Skeletal muscle satellite cell (primary cell): ENCODE measurements at regions not wholly inside any gene's neighbourhood (a gene's known extent, or its start where the extent isn't known, plus 50 kb on each side); places are given as distances from the start of the nearest gene placed in this dataset.
A peak's percentile ranks its signal among the peaks of the same experiment; 100 is the strongest.

Source experiments
- H3K27me3 ChIP-seq: 2 replicates; pipeline ENCODE4 v1.7.0; 2013; ENCODE audit warnings: low read length; ENCODE audit not compliant: control insufficient read depth, insufficient read depth
- H3K36me3 ChIP-seq: 2 replicates; pipeline ENCODE4 v1.7.0; 2013; ENCODE audit warnings: mild to moderate bottlenecking, control low read depth, low read length; ENCODE audit not compliant: insufficient read depth
- H3K4me1 ChIP-seq: 2 replicates; pipeline ENCODE4 v1.7.0; 2013; ENCODE audit warnings: low read length; ENCODE audit not compliant: control insufficient read depth, insufficient read depth
- H3K4me2 ChIP-seq: 2 replicates; pipeline ENCODE4 v1.7.0; 2013; ENCODE audit warnings: mild to moderate bottlenecking, low read length
- H3K4me3 ChIP-seq: 2 replicates; pipeline ENCODE4 v1.7.0; 2013; ENCODE audit warnings: low read length
- H3K9ac ChIP-seq: 2 replicates; pipeline ENCODE4 v1.7.0; 2013; ENCODE audit warnings: mild to moderate bottlenecking, low read depth, low read length, moderate library complexity
- H3K9me3 ChIP-seq: replicated peaks from 2 replicates; pipeline ENCODE4 v1.7.0; 2013; ENCODE audit warnings: mild to moderate bottlenecking, control low read depth, low read length

DNA sequence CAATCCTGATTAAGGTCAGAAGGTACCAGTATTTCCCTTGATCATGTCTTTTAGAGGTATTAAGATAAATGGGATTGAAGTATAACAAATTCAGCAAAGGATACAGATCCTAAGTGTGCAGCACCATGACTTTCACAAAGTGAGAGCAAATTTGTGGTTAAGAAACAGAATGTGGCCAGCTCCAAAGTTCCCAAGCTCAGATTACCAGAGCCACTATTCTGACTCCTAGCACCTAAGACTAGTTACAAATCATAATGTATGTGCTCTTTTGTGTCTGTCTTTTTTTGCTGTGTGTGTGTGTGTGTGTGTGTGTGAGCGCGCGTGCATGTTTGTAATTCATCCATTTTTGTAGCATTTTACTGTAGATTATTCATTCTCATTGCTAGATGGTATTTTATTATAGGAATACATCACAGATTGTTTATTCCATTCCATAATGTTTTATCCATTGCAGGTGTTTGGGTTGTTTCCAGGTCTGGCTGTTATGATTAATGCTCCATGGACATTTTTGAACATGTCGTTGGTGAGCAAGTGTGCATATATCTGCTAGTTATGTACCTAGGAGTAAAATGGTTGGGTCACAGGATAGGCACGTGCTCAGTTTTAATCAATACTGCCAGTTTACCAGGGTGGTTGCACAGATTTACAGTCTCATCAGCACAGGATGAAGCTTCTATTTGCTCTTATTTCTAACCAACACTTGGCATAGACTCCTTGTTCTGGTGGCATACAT is 314.0 kb upstream of the JAG1 start:
- H3K9me3 ChIP-seq: no peaks in the 10 kb centered on the region
- no peak overlapping the region for H3K4me2 ChIP-seq
- H3K4me3 ChIP-seq: no peak overlapping the region
- peaks cover 28% of the 10 kb centered on the region for H3K4me1 ChIP-seq
- no peaks in the 10 kb centered on the region for H3K36me3 ChIP-seq
- no peaks in the 10 kb centered on the region for H3K27me3 ChIP-seq
- H3K9ac ChIP-seq: no peak overlapping the region

GRCh38 chr20:10990625-10991382 is 317.0 kb upstream of the JAG1 start:
- no peaks in the 10 kb centered on the region for H3K9me3 ChIP-seq
- H3K4me2 ChIP-seq: no peak overlapping the region
- peaks cover 18% of the 10 kb centered on the region for H3K4me1 ChIP-seq
- H3K4me3 ChIP-seq: no peak overlapping the region
- H3K36me3 ChIP-seq: no peaks in the 10 kb centered on the region
- no peaks in the 10 kb centered on the region for H3K27me3 ChIP-seq
- no peak overlapping the region for H3K9ac ChIP-seq

GRCh38 chr20:10992731-10993130 is 318.9 kb upstream of the JAG1 start:
- Histone ChIP-seq H3K36me3 (no peaks in the 10 kb centered on the region), H3K4me2 (peak overlapping the region; percentile 56), H3K9ac (peak overlapping the region; percentile 15), H3K4me1 (peaks cover 15% of the 10 kb centered on the region), H3K9me3 (no peaks in the 10 kb centered on the region), H3K4me3 (no peak overlapping the region), H3K27me3 (no peaks in the 10 kb centered on the region)

DNA sequence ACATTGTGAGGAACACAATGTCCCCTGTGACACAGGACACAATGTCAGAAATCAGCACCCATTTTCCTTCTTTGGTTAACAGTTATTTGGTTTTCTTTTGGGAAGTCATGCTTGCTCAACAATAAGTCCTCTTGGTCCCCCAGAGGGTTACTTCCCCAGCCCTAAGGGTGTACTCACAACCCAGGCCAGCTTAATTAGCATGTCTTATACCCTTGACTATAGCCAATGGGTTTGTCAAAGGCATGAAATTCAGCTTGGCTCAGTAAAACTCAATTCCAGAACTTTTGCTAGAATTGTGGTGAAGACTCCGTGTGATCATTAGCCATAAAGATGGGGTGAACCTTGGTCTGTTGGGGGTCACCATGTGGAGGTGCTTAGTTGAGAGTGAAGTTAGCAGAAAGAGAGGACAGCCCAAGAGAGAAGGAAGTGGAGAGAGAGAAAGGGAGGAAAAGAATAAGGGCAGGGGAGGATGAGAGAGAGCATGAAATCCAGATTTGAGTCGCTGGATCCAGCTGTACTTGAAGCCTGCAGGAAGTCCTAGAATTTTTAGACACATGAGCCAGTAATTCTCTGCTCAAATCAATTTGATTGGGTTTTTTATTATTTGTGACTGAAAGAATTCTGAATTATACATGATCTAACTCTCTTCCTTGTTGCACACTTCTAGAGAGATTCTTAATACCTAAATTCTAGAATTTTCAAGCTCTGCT is 321.3 kb upstream of the JAG1 start:
- Histone ChIP-seq H3K9me3 (no peaks in the 10 kb centered on the region), H3K4me3 (no peak overlapping the region), H3K9ac (no peak overlapping the region), H3K4me1 (peaks cover 15% of the 10 kb centered on the region), H3K36me3 (no peaks in the 10 kb centered on the region), H3K27me3 (no peaks in the 10 kb centered on the region), H3K4me2 (no peak overlapping the region)

DNA sequence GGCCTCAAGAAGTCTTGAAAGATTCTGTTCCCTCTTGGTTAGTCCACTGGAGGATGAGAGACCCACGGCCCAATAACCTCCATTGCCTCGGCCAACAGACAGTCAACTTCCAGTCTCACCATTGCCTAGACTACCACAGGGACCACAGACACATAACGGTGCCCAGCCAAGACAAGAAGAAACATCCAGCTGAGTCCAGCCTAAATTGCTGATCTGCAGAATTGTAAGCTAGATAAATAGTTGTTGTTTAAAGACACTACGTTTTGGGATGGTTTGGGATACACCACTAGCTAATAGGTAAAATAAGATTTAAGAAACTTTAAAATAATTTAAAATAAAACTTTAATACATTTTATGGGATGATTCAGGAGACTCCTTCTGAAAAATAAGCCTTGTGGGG is 324.7 kb upstream of the JAG1 start:
- H3K4me1 ChIP-seq: peaks cover 20% of the 10 kb centered on the region
- H3K4me3 ChIP-seq: no peak overlapping the region

DNA sequence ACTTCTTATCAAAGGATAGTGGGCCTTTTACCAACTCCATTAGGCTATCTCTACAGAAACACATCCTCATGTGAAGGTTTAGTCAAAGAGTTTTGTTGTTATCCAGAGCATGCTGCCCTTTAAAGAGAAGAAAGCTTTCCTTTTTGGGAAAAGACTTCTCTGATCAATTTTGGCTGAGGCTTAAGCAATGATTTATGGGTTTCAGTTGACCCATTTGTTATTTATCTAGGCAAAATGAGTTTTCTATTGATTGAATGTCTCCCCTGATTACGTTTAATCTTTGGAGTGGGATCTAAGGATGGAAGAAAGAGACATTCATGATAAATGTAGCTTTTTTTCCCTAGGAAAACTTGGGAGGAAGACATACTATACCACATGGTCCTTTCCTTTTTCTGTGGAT is 326.6 kb upstream of the JAG1 start:
- Histone ChIP-seq H3K27me3 (no peaks in the 10 kb centered on the region), H3K4me1 (peaks cover 20% of the 10 kb centered on the region), H3K4me2 (no peak overlapping the region), H3K9me3 (no peaks in the 10 kb centered on the region), H3K36me3 (no peaks in the 10 kb centered on the region), H3K9ac (no peak overlapping the region), H3K4me3 (no peak overlapping the region)

More for the DNA sequence above, 324.7 kb upstream of the JAG1 start:
- no peak overlapping the region for H3K9ac ChIP-seq
- no peaks in the 10 kb centered on the region for H3K27me3 ChIP-seq
- H3K36me3 ChIP-seq: no peaks in the 10 kb centered on the region
- no peaks in the 10 kb centered on the region for H3K9me3 ChIP-seq
- H3K4me2 ChIP-seq: no peak overlapping the region

- H3K4me3 ChIP-seq: no peak overlapping the region
- no peaks in the 10 kb centered on the region for H3K9me3 ChIP-seq
- no peaks in the 10 kb centered on the region for H3K36me3 ChIP-seq
- H3K4me2 ChIP-seq: peak overlapping the region; percentile 1
- H3K4me1 ChIP-seq: peaks cover 20% of the 10 kb centered on the region
- H3K9ac ChIP-seq: peak overlapping the region; percentile 29
- H3K27me3 ChIP-seq: no peaks in the 10 kb centered on the region
Observed at GRCh38 chr20:11001302-11001701, 327.5 kb upstream of the JAG1 start.

DNA sequence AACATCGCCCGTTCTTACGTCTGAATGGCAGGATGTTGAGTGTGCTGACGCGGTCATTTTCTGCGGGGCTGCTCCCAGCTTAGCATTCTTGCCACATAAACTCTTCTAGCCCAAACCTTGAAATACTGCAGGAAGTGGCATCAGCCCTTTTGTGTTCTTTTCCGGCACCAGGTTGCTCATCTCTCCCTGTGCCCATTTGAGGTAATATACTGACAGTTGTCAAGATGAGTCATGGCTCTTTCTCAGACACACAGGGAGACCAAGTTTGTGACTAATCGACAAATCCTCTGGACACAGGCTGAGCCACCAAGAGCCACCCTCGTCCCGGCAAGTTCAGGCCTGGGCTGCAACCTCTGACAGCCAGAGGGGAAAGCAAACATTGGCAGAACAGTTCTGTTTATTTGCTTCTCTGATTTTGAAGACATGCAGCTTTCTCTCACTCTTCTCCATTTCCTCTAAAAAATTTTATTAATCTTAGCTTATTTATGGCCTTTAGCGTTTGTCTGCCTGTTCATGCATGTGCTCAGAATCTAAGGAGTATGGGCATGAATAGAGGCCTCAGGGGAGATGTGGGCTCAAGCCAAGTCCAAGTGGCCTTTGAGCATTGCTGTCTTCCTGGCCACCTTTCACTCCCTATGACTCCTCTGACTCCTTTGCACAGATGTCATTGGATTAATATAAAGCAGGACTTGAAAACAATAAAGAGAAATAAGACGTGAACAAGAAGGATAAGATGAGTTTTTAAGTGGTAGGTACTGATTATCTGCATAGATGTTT is 328.2 kb upstream of the JAG1 start:
- peak overlapping the region; percentile 45 for H3K9ac ChIP-seq
- H3K4me1 ChIP-seq: peaks cover 20% of the 10 kb centered on the region
- H3K36me3 ChIP-seq: no peaks in the 10 kb centered on the region
- H3K4me3 ChIP-seq: no peak overlapping the region
- H3K4me2 ChIP-seq: peak overlapping the region; percentile 1
- no peaks in the 10 kb centered on the region for H3K27me3 ChIP-seq
- H3K9me3 ChIP-seq: no peaks in the 10 kb centered on the region

- Histone ChIP-seq H3K9ac (no peak overlapping the region), H3K4me3 (no peak overlapping the region), H3K4me2 (no peak overlapping the region), H3K4me1 (peaks cover 20% of the 10 kb centered on the region), H3K27me3 (no peaks in the 10 kb centered on the region), H3K36me3 (no peaks in the 10 kb centered on the region), H3K9me3 (no peaks in the 10 kb centered on the region)
Observed at GRCh38 chr20:11003341-11003740, 329.5 kb upstream of the JAG1 start.

GRCh38 chr20:11008444-11009033 is 334.7 kb upstream of the JAG1 start:
- no peaks in the 10 kb centered on the region for H3K4me1 ChIP-seq
- no peak overlapping the region for H3K4me3 ChIP-seq
- no peaks in the 10 kb centered on the region for H3K27me3 ChIP-seq
- no peaks in the 10 kb centered on the region for H3K36me3 ChIP-seq
- no peaks in the 10 kb centered on the region for H3K9me3 ChIP-seq
- H3K4me2 ChIP-seq: no peak overlapping the region
- no peak overlapping the region for H3K9ac ChIP-seq

DNA sequence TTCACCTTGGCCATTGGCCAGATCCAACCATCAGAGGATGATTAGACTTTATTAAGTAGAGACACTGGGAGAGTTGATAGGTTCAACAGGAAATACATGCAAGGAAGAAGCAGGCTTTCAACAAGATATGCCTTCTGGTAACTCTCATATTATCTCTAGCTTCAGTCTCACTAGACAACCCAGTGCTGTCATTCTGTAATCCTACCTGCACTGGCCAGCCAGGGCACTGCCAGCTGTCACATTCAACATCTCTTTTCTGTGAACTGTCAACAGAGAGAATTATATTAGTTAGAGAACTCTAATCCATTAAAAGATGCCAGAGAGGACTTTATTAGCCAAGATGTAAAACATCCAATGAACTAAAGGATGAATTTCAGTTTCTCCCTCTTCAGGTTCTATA is 337.9 kb upstream of the JAG1 start:
- Histone ChIP-seq H3K4me2 (no peak overlapping the region), H3K9ac (no peak overlapping the region), H3K27me3 (no peaks in the 10 kb centered on the region), H3K9me3 (no peaks in the 10 kb centered on the region), H3K36me3 (no peaks in the 10 kb centered on the region), H3K4me1 (no peaks in the 10 kb centered on the region), H3K4me3 (no peak overlapping the region)
